Lower leg skin (tissue), 3 donors: ENCODE measurements at regions not wholly inside any gene's neighbourhood (a gene's known extent, or its start where the extent isn't known, plus 50 kb on each side); places are given as distances from the start of the nearest gene placed in this dataset.

Experiments used
- POLR2A ChIP-seq, 2 donors: fragments of 450-650 bp; IDR thresholded peaks; one replicate each; pipeline ENCODE4 v1.6.1; 2016 to 2017; ENCODE audit warnings: antibody characterized with exemption in 2 of 2, mild to moderate bottlenecking in 1 of 2, moderate library complexity in 1 of 2
- TF ChIP-seq, protein P1 (sequence below), 3 donors: fragments of 450-650 bp; IDR thresholded peaks; one replicate each; pipeline ENCODE4 v1.5.1; 2016; ENCODE audit warnings: antibody characterized with exemption in 3 of 3, mild to moderate bottlenecking in 3 of 3, moderate library complexity in 2 of 3

- TF ChIP-seq POLR2A (IDR thresholded peaks at IDR 0.05), result no peak
- TF ChIP-seq, protein P1, sequence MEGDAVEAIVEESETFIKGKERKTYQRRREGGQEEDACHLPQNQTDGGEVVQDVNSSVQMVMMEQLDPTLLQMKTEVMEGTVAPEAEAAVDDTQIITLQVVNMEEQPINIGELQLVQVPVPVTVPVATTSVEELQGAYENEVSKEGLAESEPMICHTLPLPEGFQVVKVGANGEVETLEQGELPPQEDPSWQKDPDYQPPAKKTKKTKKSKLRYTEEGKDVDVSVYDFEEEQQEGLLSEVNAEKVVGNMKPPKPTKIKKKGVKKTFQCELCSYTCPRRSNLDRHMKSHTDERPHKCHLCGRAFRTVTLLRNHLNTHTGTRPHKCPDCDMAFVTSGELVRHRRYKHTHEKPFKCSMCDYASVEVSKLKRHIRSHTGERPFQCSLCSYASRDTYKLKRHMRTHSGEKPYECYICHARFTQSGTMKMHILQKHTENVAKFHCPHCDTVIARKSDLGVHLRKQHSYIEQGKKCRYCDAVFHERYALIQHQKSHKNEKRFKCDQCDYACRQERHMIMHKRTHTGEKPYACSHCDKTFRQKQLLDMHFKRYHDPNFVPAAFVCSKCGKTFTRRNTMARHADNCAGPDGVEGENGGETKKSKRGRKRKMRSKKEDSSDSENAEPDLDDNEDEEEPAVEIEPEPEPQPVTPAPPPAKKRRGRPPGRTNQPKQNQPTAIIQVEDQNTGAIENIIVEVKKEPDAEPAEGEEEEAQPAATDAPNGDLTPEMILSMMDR (IDR thresholded peaks at IDR 0.05), result no peak
Measured at GRCh38 chr2:7707723-7708122, 790.5 kb downstream of the RNF144A start.
